HepG2 (cell line): ENCODE measurements at regions not wholly inside any gene's neighbourhood (a gene's known extent, or its start where the extent isn't known, plus 50 kb on each side); places are given as distances from the start of the nearest gene placed in this dataset.

Experiments
- ATAC-seq: fragments of 200-7000 bp; cut with Tn5 transposase; 3 replicates; pipeline ENCODE4 v1.9.1; 2020; ENCODE audit warnings: mild to moderate bottlenecking, moderate library complexity
- BruUV-seq: library from RNA; stranded (reverse); fragments of 400-500 nt; replicated peaks from 2 replicates; lab custom pipeline; 2021; lab: Mats Ljungman, UMichigan
- CTCF ChIA-PET: fragments of 300-600 bp; formaldehyde crosslinking; extraction: SDS; loops from one replicate; lab custom pipeline; 2021; ENCODE audit warnings: low total read pairs, inconsistent platforms, low intra/inter-chr PET ratio; lab: Yijun Ruan, JAX
- POLR2A ChIA-PET: fragments of 350-600 bp; sonication (Branson Sonifier 250); formaldehyde crosslinking; loops from one replicate; lab custom pipeline; 2020; ENCODE audit warnings: antibody characterized with exemption, inconsistent platforms; lab: Yijun Ruan, JAX
- DNase-seq: peaks from one replicate; pipeline ENCODE4 v3.0.0-alpha.2; 2015; ENCODE audit warnings: low spot score
- FAIRE-seq: peaks from 3 replicates; lab custom pipeline; 2011; peaks lifted over from hg19 to GRCh38; lab: Jason Lieb, UNC
- H2AFZ ChIP-seq: one replicate; pipeline ENCODE4 v1.6.1; 2011; ENCODE audit warnings: low read length, inconsistent platforms
- H3K27ac ChIP-seq: fragments of 300-600 bp; 3 replicates; pipeline ENCODE4 v1.8.0; 2011; ENCODE audit warnings: mixed run types, mild to moderate bottlenecking, mixed read lengths, low read length, inconsistent platforms; ENCODE audit not compliant: insufficient read depth; ENCODE audit errors: extremely low read length
- H3K27me3 ChIP-seq, 2 experiments: fragments of 200-600 bp in 1 of 2; 2 replicates in 1 of 2; 3 replicates in 1 of 2; pipeline versions ENCODE4 v1.6.0 to v1.8.0; 2011; ENCODE audit warnings: low read length in 2 of 2, mild to moderate bottlenecking in 2 of 2, moderate library complexity in 2 of 2, inconsistent platforms in 1 of 2; ENCODE audit not compliant: insufficient read depth in 2 of 2, control insufficient read depth in 1 of 2
- H3K36me3 ChIP-seq, 2 experiments: fragments of 200-600 bp in 1 of 2; replicated peaks in 1 of 2; 2 replicates in 1 of 2; 3 replicates in 1 of 2; pipeline versions ENCODE4 v1.5.1 to v1.8.0; 2011; ENCODE audit warnings: low read length in 2 of 2, inconsistent platforms in 1 of 2; ENCODE audit not compliant: insufficient read depth in 2 of 2, control insufficient read depth in 1 of 2
- H3K4me1 ChIP-seq: 2 replicates; pipeline ENCODE4 v1.5.1; 2012; ENCODE audit warnings: low read length, inconsistent platforms; ENCODE audit not compliant: insufficient read depth
- H3K4me2 ChIP-seq: 2 replicates; pipeline ENCODE4 v1.6.0; 2011; ENCODE audit warnings: low read depth, low read length, inconsistent platforms
- H3K4me3 ChIP-seq, 3 experiments: fragments of 200-600 bp in 1 of 3; sonication (generic), shearing (Covaris generic) in 1 of 3; replicated peaks in 1 of 3; 2 replicates each; pipeline ENCODE4 v1.5.1; 2011 to 2016; ENCODE audit warnings: low read length in 3 of 3, inconsistent platforms in 2 of 3, low read depth in 2 of 3, mild to moderate bottlenecking in 2 of 3, control low read depth in 1 of 3, mixed read lengths in 1 of 3; ENCODE audit not compliant: insufficient read depth in 1 of 3
- H3K79me2 ChIP-seq: one replicate; pipeline ENCODE4 v1.6.1; 2011; ENCODE audit warnings: low read length, inconsistent platforms; ENCODE audit not compliant: insufficient read depth
- H3K9ac ChIP-seq: 2 replicates; pipeline ENCODE4 v1.6.0; 2011; ENCODE audit warnings: mild to moderate bottlenecking, low read depth, low read length, inconsistent platforms; ENCODE audit not compliant: insufficient read depth
- H3K9me3 ChIP-seq: 2 replicates; pipeline ENCODE4 v1.5.1; 2012; ENCODE audit warnings: mild to moderate bottlenecking, low read length
- H4K20me1 ChIP-seq: 2 replicates; pipeline ENCODE4 v1.6.0; 2011; ENCODE audit warnings: inconsistent platforms, mild to moderate bottlenecking, low read length, moderate library complexity; ENCODE audit not compliant: insufficient read depth
- ATF7 ChIP-seq, 2 experiments: fragments of 450-650 bp in 1 of 2; sonication (generic) in 1 of 2; formaldehyde crosslinking in 1 of 2; IDR thresholded peaks; 2 replicates each; pipeline versions ENCODE4 v1.4.0 to v1.6.1; 2016 to 2020; ENCODE audit warnings: antibody characterized with exemption in 1 of 2, mild to moderate bottlenecking in 1 of 2, missing genetic modification reagents in 1 of 2
- MEIS2 ChIP-seq: sonication (generic); formaldehyde crosslinking; IDR thresholded peaks from 2 replicates; pipeline ENCODE4 v1.9.0; 2021; ENCODE audit warnings: mild to moderate bottlenecking, missing genetic modification reagents
- RBAK ChIP-seq: sonication (generic); formaldehyde crosslinking; IDR thresholded peaks from 2 replicates; pipeline ENCODE4 v1.5.1; 2020; ENCODE audit warnings: mild to moderate bottlenecking, missing genetic modification reagents
- ZBTB1 ChIP-seq: sonication (generic); formaldehyde crosslinking; IDR thresholded peaks from 2 replicates; pipeline ENCODE4 v1.4.0; 2020; ENCODE audit warnings: missing genetic modification reagents, borderline replicate concordance
- ZHX2 ChIP-seq, 2 experiments: sonication (generic) in 1 of 2; formaldehyde crosslinking in 1 of 2; IDR thresholded peaks; 2 replicates each; pipeline versions ENCODE4 v1.6.1 to v1.9.0; 2014 to 2022; ENCODE audit warnings: antibody characterized with exemption in 1 of 2, borderline replicate concordance in 1 of 2, inconsistent platforms in 1 of 2, low read depth in 1 of 2, missing genetic modification reagents in 1 of 2
- ZNF746 ChIP-seq: sonication (generic); formaldehyde crosslinking; IDR thresholded peaks from 2 replicates; pipeline ENCODE4 v1.8.0; 2022; ENCODE audit warnings: mild to moderate bottlenecking, missing genetic modification reagents
- ZNF883 ChIP-seq: sonication (generic); formaldehyde crosslinking; IDR thresholded peaks from 2 replicates; pipeline ENCODE4 v1.5.1; 2020; ENCODE audit warnings: mild to moderate bottlenecking, missing genetic modification reagents; ENCODE audit errors: not compliant biosample characterization
- WGBS: methylation state at CpG from one replicate; pipeline ENCODE4 v1.1.6; 2017; ENCODE audit warnings: low lambda C conversion rate; 5-methylcytosine and 5-hydroxymethylcytosine counted together
- in situ Hi-C: cut with HindIII; loops from 2 replicates; pipeline ENCODE4 v1.10.0; 2017; ENCODE audit warnings: low pct_unique_long_range_greater_than_20kb; ENCODE audit not compliant: extremely low pct_ligation_motif_present
- intact Hi-C: fragments of 100-400 bp; cut with micrococcal nuclease; formaldehyde crosslinking; loops from one replicate; pipeline ENCODE4 v1.10.0; 2022; ENCODE audit not compliant: unreplicated experiment
- TF ChIP-seq, protein P1 (sequence below): sonication (generic); formaldehyde crosslinking; IDR thresholded peaks from 2 replicates; pipeline ENCODE4 v1.4.0; 2020; ENCODE audit warnings: mild to moderate bottlenecking, missing genetic modification reagents

- intact Hi-C loops = no loop called here
- Histone ChIP-seq H3K9me3 (no peaks in the 10 kb centered on the region), H3K9ac (no peak overlapping the region), H2AFZ (no peak overlapping the region), H3K4me1 (no peaks in the 10 kb centered on the region), H4K20me1 (no peaks in the 10 kb centered on the region), H3K4me3 (no peak overlapping the region), H3K36me3 (no peaks in the 10 kb centered on the region), H3K27ac (no peak overlapping the region), H3K27me3 (no peaks in the 10 kb centered on the region), H3K4me2 (no peak overlapping the region), H3K79me2 (no peaks in the 10 kb centered on the region)
- no TSS peak for BruUV-seq
- CTCF ChIA-PET = no interaction called here
- DNase-seq = no peak
- no peak for ATAC-seq
- POLR2A ChIA-PET = no interaction called here
- FAIRE-seq = no peak
- in situ Hi-C loops = no loop called here
- 17% methylated on average over 6 of the region's 6 CpGs for WGBS
- no peak for TF ChIP-seq ZBTB1 (CRISPR knock-in tag)
- TF ChIP-seq, protein P1, sequence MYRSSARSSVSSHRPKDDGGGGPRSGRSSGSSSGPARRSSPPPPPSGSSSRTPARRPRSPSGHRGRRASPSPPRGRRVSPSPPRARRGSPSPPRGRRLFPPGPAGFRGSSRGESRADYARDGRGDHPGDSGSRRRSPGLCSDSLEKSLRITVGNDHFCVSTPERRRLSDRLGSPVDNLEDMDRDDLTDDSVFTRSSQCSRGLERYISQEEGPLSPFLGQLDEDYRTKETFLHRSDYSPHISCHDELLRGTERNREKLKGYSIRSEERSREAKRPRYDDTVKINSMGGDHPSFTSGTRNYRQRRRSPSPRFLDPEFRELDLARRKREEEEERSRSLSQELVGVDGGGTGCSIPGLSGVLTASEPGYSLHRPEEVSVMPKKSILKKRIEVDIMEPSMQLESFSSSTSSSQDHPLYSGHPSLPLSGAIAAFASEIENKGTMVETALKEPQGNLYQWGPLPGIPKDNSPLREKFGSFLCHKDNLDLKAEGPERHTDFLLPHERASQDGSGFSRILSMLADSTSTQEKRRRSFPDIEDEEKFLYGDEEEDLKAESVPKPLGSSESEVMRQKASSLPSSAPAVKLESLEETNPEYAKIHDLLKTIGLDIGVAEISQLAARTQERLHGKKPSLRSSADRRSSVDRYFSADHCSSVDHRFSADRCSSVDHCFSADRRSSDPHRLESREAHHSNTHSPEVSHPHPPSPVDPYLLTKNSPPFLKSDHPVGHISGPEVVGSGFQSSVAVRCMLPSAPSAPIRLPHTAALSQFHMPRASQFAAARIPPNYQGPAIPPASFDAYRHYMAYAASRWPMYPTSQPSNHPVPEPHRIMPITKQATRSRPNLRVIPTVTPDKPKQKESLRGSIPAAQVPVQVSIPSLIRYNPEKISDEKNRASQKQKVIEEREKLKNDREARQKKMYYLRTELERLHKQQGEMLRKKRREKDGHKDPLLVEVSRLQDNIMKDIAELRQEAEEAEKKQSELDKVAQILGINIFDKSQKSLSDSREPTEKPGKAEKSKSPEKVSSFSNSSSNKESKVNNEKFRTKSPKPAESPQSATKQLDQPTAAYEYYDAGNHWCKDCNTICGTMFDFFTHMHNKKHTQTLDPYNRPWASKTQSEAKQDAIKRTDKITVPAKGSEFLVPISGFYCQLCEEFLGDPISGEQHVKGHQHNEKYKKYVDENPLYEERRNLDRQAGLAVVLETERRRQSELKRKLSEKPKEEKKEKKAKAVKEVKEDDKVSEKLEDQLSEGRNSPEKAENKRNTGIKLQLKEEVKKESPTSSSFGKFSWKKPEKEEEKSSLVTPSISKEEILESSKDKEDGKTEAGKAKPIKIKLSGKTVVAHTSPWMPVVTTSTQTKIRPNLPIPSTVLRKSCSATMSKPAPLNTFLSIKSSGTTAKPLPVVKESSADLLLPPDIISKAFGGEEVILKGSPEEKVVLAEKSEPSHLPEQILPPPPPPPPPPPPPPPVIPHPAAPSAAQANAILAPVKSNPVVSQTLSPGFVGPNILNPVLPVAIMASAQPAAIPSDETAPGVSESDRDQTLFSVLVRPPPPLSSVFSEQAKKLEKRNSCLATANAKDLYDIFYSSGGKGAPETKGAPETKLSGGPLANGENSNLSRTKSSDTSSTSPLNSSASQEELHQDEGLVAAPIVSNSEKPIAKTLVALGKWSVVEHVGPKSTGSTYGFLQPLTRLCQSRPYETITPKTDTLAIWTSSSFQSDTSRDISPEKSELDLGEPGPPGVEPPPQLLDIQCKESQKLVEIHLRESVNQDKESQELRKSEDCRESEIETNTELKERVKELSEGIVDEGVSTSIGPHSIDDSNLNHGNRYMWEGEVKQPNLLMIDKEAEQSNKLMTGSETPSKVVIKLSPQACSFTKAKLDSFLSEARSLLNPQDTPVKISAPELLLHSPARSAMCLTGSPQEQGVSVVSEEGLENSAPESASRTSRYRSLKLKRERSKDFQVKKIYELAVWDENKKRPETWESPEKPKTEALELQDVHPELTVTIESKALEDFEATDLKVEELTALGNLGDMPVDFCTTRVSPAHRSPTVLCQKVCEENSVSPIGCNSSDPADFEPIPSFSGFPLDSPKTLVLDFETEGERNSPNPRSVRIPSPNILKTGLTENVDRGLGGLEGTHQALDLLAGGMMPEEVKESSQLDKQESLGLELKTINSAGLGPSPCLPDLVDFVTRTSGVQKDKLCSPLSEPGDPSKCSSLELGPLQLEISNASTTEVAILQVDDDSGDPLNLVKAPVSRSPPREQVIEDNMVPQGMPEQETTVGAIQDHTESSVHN (CRISPR knock-in tag) = no peak
- TF ChIP-seq ZNF746 (CRISPR knock-in tag) = no peak
- TF ChIP-seq ATF7 (IDR thresholded peaks at IDR 0.05) = no peak
- TF ChIP-seq ATF7 (CRISPR knock-in tag; IDR thresholded peaks at IDR 0.05) = no peak
- no peak for TF ChIP-seq MEIS2 (CRISPR knock-in tag)
- no peak for TF ChIP-seq RBAK (CRISPR knock-in tag)
- TF ChIP-seq ZNF883 = no peak
- no peak for TF ChIP-seq ZHX2 (IDR thresholded peaks at IDR 0.05; ENCODE audit: low read depth)
- TF ChIP-seq ZHX2 (CRISPR knock-in tag; IDR thresholded peaks at IDR 0.05; ENCODE audit: borderline replicate concordance) = no peak
Observed at GRCh38 chr13:107817647-107818287, 397.6 kb downstream of the LIG4 start.
